NCI-H2029 treated with DMSO at 0.1 percent for 48 hours (cell line): ENCODE measurements at regions not wholly inside any gene's neighbourhood (a gene's known extent, or its start where the extent isn't known, plus 50 kb on each side); places are given as distances from the start of the nearest gene placed in this dataset.

ENCODE experiments used
- DNase-seq: peaks from one replicate; lab custom pipeline; 2025; lab: John Stamatoyannopoulos, UW

GRCh38 chr1:79312438-79312837 lies 305.9 kb upstream of the ADGRL4 start:
- no peak for DNase-seq

- no peak for DNase-seq
These were observed 304.1 kb upstream of the ADGRL4 start for GRCh38 chr1:79310609-79311008.

GRCh38 chr1:79304131-79304530 lies 297.6 kb upstream of the ADGRL4 start:
- DNase-seq = no peak

- no peak for DNase-seq
These were observed 296.5 kb upstream of the ADGRL4 start for GRCh38 chr1:79303040-79303439.

GRCh38 chr1:79302380-79302930 lies 295.9 kb upstream of the ADGRL4 start:
- no peak for DNase-seq

GRCh38 chr1:79295967-79296366 lies 289.4 kb upstream of the ADGRL4 start:
- no peak for DNase-seq

GRCh38 chr1:79293611-79294010 lies 287.1 kb upstream of the ADGRL4 start:
- no peak for DNase-seq

- DNase-seq = no peak
These were observed 284.5 kb upstream of the ADGRL4 start for GRCh38 chr1:79290927-79291474.

- DNase-seq = no peak
These were observed 281.5 kb upstream of the ADGRL4 start for GRCh38 chr1:79287982-79288381.

- no peak for DNase-seq
These were observed 279.1 kb upstream of the ADGRL4 start for GRCh38 chr1:79285667-79286066.

- no peak for DNase-seq
These were observed 276.9 kb upstream of the ADGRL4 start for GRCh38 chr1:79283451-79283850.

- no peak for DNase-seq
These were observed 274.9 kb upstream of the ADGRL4 start for GRCh38 chr1:79281442-79281841.

GRCh38 chr1:79271759-79272158 lies 265.2 kb upstream of the ADGRL4 start:
- DNase-seq = no peak

GRCh38 chr1:79264975-79265818 lies 258.7 kb upstream of the ADGRL4 start:
- no peak for DNase-seq

- no peak for DNase-seq
These were observed 257.8 kb upstream of the ADGRL4 start for GRCh38 chr1:79264285-79264684.

GRCh38 chr1:79262745-79263258 lies 256.3 kb upstream of the ADGRL4 start:
- no peak for DNase-seq

- DNase-seq = peak; percentile 25
These were observed 253.1 kb upstream of the ADGRL4 start for GRCh38 chr1:79259390-79260336.

- no peak for DNase-seq
These were observed 248.9 kb upstream of the ADGRL4 start for GRCh38 chr1:79255421-79255820.

- no peak for DNase-seq
These were observed 246.1 kb upstream of the ADGRL4 start for GRCh38 chr1:79252598-79252997.

- no peak for DNase-seq
These were observed 233.3 kb upstream of the ADGRL4 start for GRCh38 chr1:79239840-79240239.

GRCh38 chr1:79235301-79236002 lies 228.9 kb upstream of the ADGRL4 start:
- DNase-seq = no peak
